Epithelial cell of proximal tubule (primary cell): ENCODE measurements at regions not wholly inside any gene's neighbourhood (a gene's known extent, or its start where the extent isn't known, plus 50 kb on each side); places are given as distances from the start of the nearest gene placed in this dataset.

Experiments
- DNase-seq: peaks from one replicate; pipeline ENCODE4 v3.0.0-alpha.2; 2011; ENCODE audit warnings: low read depth
- H3K4me3 ChIP-seq: 2 replicates; pipeline ENCODE4 v1.5.1; 2011; ENCODE audit warnings: low read depth, mild to moderate bottlenecking, low read length
- CTCF ChIP-seq: conservative IDR thresholded peaks from 2 replicates; pipeline ENCODE4 v1.5.1; 2012; ENCODE audit warnings: low read depth, mild to moderate bottlenecking, low read length

- no peak for TF ChIP-seq CTCF
- DNase-seq: no peak
- H3K4me3 ChIP-seq: no peak overlapping the region
Measured at GRCh38 chr1:18007391-18008041, 100.1 kb upstream of the IGSF21 start.

- no peak for TF ChIP-seq CTCF
- H3K4me3 ChIP-seq: no peak overlapping the region
- DNase-seq: no peak
Measured at GRCh38 chr1:18008081-18008480, 99.5 kb upstream of the IGSF21 start.

DNA sequence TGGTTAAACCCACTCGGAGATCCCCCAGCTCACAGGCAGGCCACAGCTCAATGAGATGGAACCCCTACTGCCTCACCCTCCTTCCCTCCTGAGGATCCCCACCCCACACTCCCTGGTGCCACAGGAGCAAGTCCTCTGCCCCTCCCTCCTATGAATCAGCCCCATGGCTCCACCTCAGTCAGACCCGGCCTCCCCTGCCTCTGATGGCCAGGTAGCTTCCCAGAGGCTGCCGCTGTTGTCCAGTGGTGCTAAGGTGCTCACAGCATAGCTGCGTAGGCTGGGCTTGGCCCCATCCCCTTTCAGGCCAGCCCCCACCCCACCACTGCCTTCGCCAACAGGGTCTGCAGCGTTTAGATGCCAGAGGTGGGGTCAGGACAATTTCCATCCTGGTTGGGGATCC, 98.5 kb upstream of the IGSF21 start:
- no peak overlapping the region for H3K4me3 ChIP-seq
- no peak for TF ChIP-seq CTCF
- DNase-seq: no peak

DNA sequence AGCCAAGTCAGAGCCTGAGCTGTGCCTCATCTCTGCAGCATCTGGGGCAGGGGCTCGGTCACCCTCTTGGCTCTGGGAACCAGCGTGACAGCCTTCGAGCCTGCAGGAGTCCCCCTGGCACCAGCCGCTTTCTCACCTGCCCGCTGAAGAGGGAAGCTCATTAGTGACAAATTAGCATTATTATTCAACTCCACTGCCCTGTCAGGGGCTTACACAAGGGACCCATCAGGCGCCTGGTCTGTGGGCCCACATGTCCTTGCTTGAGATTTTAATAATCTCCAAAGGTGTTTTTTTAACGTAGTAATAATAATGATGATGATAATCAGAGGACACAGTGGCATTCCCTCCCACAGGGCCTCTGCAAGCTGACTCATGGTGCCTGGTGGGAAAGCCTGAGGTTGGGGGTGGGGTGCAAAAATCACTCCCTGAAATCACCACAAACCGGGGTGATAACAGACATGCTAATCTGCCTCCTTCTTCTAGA, 98.1 kb upstream of the IGSF21 start:
- TF ChIP-seq CTCF: no peak
- DNase-seq: no peak
- H3K4me3 ChIP-seq: no peak overlapping the region

DNA sequence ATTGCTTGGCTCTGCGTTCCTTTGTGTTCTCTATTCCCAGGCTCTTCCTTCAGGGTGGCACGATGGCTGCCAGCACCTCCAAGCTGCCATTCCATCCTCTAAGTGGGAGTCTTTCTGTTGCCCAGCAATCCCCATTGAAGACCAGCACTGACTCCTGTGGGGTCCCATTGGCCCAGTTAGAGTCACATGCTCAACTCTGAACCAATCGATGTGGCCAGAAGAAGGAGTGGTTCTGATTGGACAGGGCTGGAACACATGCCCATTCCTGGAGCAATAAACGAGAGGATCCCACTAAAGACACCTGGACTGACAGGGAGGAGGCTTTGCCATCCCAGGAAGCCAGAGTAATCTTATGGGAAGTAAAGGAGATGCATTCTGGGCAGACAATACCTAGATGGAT, 97.2 kb upstream of the IGSF21 start:
- DNase-seq: no peak
- H3K4me3 ChIP-seq: no peak overlapping the region
- no peak for TF ChIP-seq CTCF

- no peak for TF ChIP-seq CTCF
- H3K4me3 ChIP-seq: no peak overlapping the region
- DNase-seq: no peak
Measured at GRCh38 chr1:18010945-18011344, 96.7 kb upstream of the IGSF21 start.

GRCh38 chr1:18011703-18012102, 95.9 kb upstream of the IGSF21 start:
- no peak overlapping the region for H3K4me3 ChIP-seq
- no peak for TF ChIP-seq CTCF
- no peak for DNase-seq
